VCaP (cell line): ENCODE measurements at regions not wholly inside any gene's neighbourhood (a gene's known extent, or its start where the extent isn't known, plus 50 kb on each side); places are given as distances from the start of the nearest gene placed in this dataset.
"Not testable (repeated sequence)": the region's sequence is repeated elsewhere in the genome, so short reads cannot be mapped to it uniquely, and the experiment has no call there.

Experiments
- H3K27ac ChIP-seq: fragments of 450-650 bp; 2 replicates; pipeline ENCODE4 v1.5.1; 2017
- CTCF ChIP-seq: fragments of 450-650 bp; conservative IDR thresholded peaks from 2 replicates; pipeline ENCODE4 v1.5.1; 2017; ENCODE audit warnings: mild to moderate bottlenecking, moderate library complexity

DNA sequence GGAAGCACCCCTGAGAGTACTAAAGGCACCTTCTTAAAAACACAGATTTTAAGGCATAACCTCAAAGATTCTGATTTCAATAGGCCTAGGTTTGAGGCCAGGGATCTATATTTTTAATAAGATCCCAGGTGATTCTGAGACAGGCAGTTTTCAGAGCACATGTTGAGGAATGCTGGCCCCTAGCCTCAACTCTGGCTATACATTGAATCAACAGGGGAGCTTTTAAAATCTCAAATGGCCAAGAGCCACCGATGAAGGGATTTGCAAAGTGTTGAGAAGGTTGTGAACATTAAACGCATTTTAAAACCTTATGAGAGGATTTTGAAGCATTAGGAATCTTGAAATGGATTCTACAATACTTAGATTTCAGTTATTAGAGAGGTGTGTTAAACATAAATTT is 268.8 kb upstream of the ARHGEF26 start:
- TF ChIP-seq CTCF: no peak
- H3K27ac ChIP-seq: no peak overlapping the region

- no peak for TF ChIP-seq CTCF
- no peak overlapping the region for H3K27ac ChIP-seq
Measured at GRCh38 chr3:153853163-153853562, 268.0 kb upstream of the ARHGEF26 start.

DNA sequence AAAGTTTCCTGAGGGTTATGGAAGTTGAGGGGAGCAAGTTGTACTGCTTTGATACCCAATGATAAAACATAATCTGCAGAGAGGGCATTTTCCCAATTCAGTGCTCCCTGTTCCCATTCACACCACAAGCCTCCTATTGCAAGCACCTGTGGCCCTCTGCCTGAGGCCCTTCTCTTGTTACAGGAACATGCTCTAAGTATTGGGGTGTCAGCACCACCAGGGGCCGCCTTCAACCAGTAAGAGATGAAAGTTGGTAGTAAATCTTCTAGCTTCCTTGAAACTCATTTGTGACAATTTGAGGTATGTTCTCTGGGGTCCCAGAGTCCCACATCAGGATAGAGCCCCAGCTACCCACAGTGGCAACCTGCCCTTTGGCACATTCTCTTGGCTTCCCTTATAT is 265.4 kb upstream of the ARHGEF26 start:
- peak overlapping the region; percentile 54 for H3K27ac ChIP-seq
- TF ChIP-seq CTCF: no peak

DNA sequence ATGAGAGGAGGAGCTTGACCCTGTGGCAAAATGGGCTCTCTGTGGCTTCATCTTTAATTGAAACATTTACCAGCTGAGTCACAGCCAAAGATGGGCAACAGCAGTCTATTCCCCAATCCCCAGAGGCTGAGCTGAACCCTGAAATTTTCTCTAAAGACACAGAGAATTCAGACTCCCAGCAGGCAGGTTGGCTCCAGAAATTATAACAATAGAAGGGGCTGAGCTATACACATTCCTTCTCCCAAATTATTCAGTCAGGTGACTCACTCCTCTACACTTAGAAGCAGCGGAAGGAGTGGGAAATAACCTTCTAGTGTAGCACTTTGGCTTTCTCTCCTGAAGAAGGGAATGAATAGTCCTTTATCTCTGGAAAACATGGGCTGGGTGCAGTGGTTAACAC is 264.3 kb upstream of the ARHGEF26 start:
- no peak for TF ChIP-seq CTCF

GRCh38 chr3:153864793-153865192 is 256.4 kb upstream of the ARHGEF26 start:
- no peak for TF ChIP-seq CTCF
- H3K27ac ChIP-seq: no peak overlapping the region

More for the DNA sequence above, 264.3 kb upstream of the ARHGEF26 start:
- no peak overlapping the region for H3K27ac ChIP-seq

- TF ChIP-seq CTCF: no peak
- H3K27ac ChIP-seq: no peak overlapping the region
Measured at GRCh38 chr3:153866901-153867300, 254.3 kb upstream of the ARHGEF26 start.

DNA sequence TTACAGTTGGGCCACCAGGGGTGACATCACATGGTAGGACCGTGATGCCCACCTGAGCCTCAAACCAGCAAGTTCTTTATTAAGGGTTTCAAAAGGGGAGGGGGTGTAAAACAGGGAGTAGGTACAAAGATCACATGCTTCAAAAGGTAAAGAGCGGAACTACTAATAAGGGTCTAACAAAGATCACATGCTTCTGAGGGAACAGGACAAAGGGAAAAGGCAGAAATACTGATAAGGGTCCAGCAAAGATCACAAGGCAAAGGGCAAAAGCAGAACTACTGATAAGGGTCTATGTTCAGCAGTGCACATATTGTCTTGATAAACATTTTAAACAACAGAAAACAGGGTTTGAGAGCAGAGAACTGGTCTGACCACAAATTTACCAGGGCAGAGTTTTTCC is 246.8 kb upstream of the ARHGEF26 start:
- H3K27ac ChIP-seq: not testable (repeated sequence)

- no peak for TF ChIP-seq CTCF
- no peak overlapping the region; the same call in 1 of the 2 replicates for H3K27ac ChIP-seq
Measured at GRCh38 chr3:153880493-153880892, 240.7 kb upstream of the ARHGEF26 start.
